AG09319 (cell line): ENCODE measurements at regions not wholly inside any gene's neighbourhood (a gene's known extent, or its start where the extent isn't known, plus 50 kb on each side); places are given as distances from the start of the nearest gene placed in this dataset.

Experiments
- DNase-seq: peaks from one replicate; pipeline ENCODE4 v3.0.0-alpha.2; 2010; ENCODE audit warnings: low read depth; ENCODE audit errors: extremely low read depth
- TF ChIP-seq, protein P1 (sequence below): IDR thresholded peaks from 2 replicates; pipeline ENCODE4 v1.5.1; 2011; ENCODE audit warnings: low read depth, mild to moderate bottlenecking, inconsistent platforms, low read length, moderate library complexity

DNA sequence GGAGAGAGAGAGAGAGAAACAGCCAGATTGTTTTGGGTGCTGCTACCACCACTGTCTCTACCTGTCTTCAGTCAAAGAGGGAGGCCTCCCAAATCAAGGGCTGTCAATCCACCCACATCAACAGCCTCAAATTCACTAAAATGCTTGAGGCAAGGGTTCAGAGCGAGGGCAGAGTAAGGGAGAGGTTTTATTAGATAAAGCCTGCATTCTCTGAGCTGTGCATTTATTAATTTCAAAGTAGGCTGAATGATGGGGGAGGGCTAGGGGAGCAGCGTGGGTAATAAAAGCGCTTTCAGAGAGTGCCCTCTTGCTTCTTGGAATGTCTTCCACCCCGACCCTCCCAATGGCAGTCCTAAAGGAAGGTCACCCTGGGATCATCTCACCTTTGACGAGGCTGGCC, 636.5 kb upstream of the TBX3 start:
- DNase-seq, result no peak
- TF ChIP-seq, protein P1, sequence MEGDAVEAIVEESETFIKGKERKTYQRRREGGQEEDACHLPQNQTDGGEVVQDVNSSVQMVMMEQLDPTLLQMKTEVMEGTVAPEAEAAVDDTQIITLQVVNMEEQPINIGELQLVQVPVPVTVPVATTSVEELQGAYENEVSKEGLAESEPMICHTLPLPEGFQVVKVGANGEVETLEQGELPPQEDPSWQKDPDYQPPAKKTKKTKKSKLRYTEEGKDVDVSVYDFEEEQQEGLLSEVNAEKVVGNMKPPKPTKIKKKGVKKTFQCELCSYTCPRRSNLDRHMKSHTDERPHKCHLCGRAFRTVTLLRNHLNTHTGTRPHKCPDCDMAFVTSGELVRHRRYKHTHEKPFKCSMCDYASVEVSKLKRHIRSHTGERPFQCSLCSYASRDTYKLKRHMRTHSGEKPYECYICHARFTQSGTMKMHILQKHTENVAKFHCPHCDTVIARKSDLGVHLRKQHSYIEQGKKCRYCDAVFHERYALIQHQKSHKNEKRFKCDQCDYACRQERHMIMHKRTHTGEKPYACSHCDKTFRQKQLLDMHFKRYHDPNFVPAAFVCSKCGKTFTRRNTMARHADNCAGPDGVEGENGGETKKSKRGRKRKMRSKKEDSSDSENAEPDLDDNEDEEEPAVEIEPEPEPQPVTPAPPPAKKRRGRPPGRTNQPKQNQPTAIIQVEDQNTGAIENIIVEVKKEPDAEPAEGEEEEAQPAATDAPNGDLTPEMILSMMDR, result no peak

DNA sequence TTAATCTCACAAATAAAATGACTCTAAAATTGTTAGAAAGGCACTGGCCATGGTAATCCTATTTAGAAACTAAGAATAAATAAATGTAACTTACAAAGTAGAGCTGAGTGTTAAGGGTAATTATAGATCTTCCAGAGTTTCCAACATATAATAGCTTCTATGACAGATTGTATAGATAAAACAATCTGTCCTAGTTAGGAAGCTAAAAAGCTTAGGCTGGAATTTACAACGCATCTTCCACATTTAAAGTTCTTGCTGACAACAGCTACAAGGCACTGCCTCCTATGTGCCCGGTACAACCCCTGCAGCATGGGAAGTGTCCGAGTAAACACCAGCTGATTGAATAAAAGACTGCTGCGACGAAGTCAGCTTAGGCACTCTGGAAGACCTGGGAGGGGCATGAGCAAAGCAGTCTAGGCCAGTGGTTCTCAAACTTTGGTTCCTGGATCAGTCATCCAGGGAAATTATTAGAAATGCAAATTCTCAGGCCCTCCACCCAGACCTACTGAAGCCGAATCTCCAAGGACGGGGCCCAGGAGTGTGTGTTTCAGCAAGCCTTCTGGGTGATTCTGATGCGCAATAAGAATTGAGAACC, 635.6 kb upstream of the TBX3 start:
- DNase-seq, result no peak
- TF ChIP-seq, protein P1, result no peak

DNA sequence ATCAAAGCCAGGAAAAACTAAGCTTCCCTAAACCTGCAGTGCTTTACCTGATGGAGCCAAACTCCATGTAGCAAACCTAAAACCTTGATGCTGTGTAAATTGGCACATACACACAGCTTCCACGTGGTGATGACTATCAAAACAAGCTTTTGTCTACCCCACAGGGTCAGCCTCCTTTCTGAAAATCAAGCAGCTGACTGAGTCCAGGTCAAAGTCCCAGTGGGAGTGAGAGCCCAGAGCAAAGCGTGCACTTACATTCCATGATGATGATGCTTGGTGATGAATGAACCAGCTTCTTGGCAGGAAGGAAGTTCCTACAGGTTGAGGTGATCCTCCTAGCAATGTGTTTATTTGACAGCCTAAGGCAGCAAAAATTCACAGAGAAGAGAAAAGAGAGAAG, 630.0 kb upstream of the TBX3 start:
- TF ChIP-seq, protein P1, result no peak
- DNase-seq, result no peak

DNA sequence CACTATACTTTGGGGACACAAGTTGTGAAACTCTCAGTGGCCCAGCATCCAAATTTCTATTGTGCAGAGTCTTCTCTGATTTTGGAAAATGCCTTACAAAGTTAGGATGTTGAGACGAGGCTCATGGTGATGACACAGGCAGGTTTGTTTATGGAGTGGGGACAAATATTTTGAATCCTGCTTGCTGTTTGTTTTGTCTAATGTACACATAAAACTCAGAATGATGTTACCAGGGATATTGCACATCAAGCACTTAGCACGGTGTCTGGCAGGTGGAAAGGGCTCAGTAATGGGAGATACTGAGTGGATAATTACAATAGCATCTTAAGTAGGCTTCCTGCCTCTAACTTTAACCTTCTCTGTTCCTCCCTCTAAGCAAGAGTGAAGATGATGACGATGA, 628.9 kb upstream of the TBX3 start:
- TF ChIP-seq, protein P1, result no peak
- DNase-seq, result no peak

DNA sequence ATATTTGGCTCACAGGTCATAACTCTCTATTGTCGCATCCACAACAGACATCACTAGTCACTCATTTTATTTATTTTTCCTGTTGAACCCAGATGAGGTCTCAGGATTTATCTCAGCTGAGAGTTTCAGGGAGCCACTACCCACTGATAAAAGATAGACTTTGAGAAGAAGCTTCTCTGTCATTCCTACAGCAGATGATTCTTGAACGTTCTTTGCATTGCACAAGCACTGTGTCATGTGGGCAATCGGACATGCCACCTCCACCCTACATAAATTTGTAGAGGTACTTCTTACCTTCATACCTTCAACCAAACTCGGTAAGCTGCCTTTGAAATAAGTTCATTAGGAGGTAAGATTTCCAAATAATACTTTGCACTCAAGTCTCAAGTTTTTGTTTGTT, 627.9 kb upstream of the TBX3 start:
- DNase-seq, result no peak
- TF ChIP-seq, protein P1, result no peak

DNA sequence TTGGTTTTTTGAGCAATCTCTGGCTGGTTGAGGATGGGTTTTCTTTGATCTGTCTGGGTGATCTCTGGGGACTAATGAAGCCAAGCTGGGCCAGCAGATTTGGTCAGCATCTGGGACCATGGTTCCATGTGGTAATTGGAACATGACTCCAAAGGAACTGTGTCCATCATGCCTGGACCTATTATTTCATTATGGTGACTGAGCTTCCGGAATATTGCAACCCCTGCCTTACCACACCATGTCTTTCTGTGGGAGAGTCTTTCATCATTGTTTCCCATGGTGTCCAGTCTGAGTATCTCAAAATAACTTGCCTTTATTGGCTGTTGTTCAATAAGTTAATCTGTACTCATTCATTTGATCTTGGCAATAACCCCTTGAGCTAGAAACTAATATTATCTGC, 624.9 kb upstream of the TBX3 start:
- DNase-seq, result no peak
- TF ChIP-seq, protein P1, result no peak

DNA sequence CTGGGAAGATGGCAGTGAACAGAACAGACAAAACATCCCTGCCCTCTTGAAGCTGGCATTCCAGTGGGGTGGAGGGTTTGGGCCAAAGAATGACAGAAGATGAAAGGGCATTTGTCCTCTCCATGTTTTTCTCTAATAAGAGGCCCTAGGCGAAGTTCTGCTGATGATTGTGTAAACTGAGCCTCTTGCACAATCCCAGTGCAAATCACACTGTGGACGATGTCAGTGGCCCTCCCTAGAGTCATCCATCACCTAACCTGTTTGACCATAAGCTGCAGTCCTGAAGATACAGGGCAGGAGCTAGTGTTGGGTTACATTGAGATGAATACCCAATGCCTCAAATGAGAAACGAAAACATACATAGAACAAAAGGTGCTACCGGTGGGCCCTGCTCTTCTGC, 622.4 kb upstream of the TBX3 start:
- TF ChIP-seq, protein P1, result no peak
- no peak for DNase-seq
